Stomach (tissue), 8 donors: ENCODE measurements at regions not wholly inside any gene's neighbourhood (a gene's known extent, or its start where the extent isn't known, plus 50 kb on each side); places are given as distances from the start of the nearest gene placed in this dataset.

ENCODE experiments used
- DNase-seq, 2 donors: peaks; one replicate each; pipeline versions ENCODE4 v3.0.0 to v3.0.0-alpha.2; 2013 to 2019
- H3K27ac ChIP-seq, 5 donors: fragments of 200-600 bp in 4 of 5; sonication (generic) in 4 of 5; one replicate each; pipeline ENCODE4 v1.5.1; 2013 to 2019; ENCODE audit warnings: mild to moderate bottlenecking in 1 of 5, moderate library complexity in 1 of 5
- H3K27me3 ChIP-seq, 3 donors: fragments of 200-600 bp; sonication (generic); one replicate each; pipeline ENCODE4 v1.5.1; 2017 to 2019; ENCODE audit warnings: mixed run types in 1 of 3
- H3K36me3 ChIP-seq, 4 donors: fragments of 200-600 bp; sonication (generic); 1 replicate in 3 of 4; 2 replicates in 1 of 4; pipeline ENCODE4 v1.5.1; 2016 to 2019
- H3K4me1 ChIP-seq, 4 donors: fragments of 200-600 bp; sonication (generic); one replicate each; pipeline ENCODE4 v1.5.1; 2016 to 2019
- H3K4me3 ChIP-seq, 4 donors: fragments of 200-600 bp; sonication (generic) in 3 of 4; one replicate each; pipeline ENCODE4 v1.5.1; 2016 to 2019; ENCODE audit warnings: mild to moderate bottlenecking in 1 of 4
- H3K9me3 ChIP-seq, 4 donors: fragments of 200-600 bp; sonication (generic); one replicate each; pipeline ENCODE4 v1.5.1; 2016 to 2019
- EP300 ChIP-seq: sonication (generic); formaldehyde crosslinking; IDR thresholded peaks from one replicate; pipeline ENCODE4 v1.6.1; 2017; ENCODE audit warnings: antibody characterized with exemption
- POLR2A ChIP-seq, 4 donors: fragments of 450-650 bp; IDR thresholded peaks; one replicate each; pipeline ENCODE4 v1.6.1; 2016; ENCODE audit warnings: antibody characterized with exemption in 4 of 4, control low read depth in 2 of 4, mild to moderate bottlenecking in 1 of 4, moderate library complexity in 1 of 4
- POLR2AphosphoS5 ChIP-seq, 3 donors: sonication (generic); formaldehyde crosslinking; IDR thresholded peaks; one replicate each; pipeline ENCODE4 v1.6.1; 2016; ENCODE audit warnings: antibody characterized with exemption in 3 of 3
- WGBS, 5 donors: extraction: QIAGEN DNeasy Blood & Tissue Kit in 3 of 5; methylation state at CpG; one replicate each; pipeline versions ENCODE4 v1.1.5 to v1.1.7; 2013 to 2018; 5-methylcytosine and 5-hydroxymethylcytosine counted together
- intact Hi-C: fragments of 100-400 bp; cut with DNase I; formaldehyde crosslinking; loops from one replicate; pipeline ENCODE4 v1.15.1; 2023; ENCODE audit warnings: low total_unique reads
- TF ChIP-seq, protein P1 (sequence below), 7 experiments: fragments of 450-650 bp in 4 of 7; fragments of 200-600 bp in 3 of 7; sonication (generic) in 3 of 7; IDR thresholded peaks; one replicate each; pipeline ENCODE4 v1.5.1; 2016 to 2019; ENCODE audit warnings: antibody characterized with exemption in 7 of 7, control low read depth in 2 of 7, mild to moderate bottlenecking in 1 of 7
- donor health status: healthy with polysubstance abuse.
- donor health status: Bipolar disorder and iron deficiency.
- donor health status: healthy.

DNA sequence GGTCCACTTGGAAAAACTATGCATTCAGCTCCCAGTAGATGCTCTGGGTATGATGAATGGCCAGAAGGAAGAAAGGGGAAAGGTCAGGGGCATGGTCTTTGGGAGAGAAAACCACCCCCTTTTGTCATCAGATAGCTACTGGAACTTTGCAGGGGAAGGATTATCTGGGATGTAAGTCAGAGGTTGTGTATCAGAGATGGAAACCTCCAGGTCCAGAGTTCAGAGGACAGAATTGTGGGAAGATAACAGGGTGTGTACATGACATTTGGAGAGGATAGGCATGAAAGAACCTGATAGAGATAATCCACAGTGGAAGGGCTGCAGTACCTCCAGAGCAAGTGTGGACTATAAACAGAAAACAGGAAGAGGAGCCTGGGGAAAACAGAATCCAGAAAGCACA is 262.7 kb downstream of the SPRY1 start:
- DNase-seq, result no peak
- Histone ChIP-seq H3K36me3 (no peaks in the 10 kb centered on the region), H3K27ac (no peak overlapping the region), H3K4me3 (no peak overlapping the region), H3K4me1 (no peaks in the 10 kb centered on the region), H3K9me3 (peaks cover 0 to 7% (median 3%) of the 10 kb centered on the region in 4 donors), H3K27me3 (no peaks in the 10 kb centered on the region)
- intact Hi-C loops, result no loop called here
- no peak for TF ChIP-seq POLR2AphosphoS5 (IDR thresholded peaks at IDR 0.05)

DNA sequence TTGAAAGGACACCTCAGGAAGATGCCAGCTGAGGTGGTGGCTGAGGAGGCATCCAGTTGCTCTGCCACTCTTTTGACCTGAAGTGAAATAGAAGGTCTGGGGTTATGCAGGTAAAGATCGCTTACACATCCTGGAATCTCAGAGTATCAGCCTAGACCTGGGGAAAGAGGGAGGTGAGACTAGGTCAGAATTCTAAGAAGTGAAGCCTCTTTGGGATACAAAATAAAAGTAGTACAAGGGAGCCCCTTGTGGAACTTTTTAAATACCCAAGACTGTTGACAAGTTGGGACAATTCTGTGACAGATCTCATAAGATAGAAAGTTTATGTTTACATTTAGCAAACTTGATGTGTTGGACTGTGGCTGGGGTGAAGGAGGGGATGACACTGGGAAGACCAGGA is 263.1 kb downstream of the SPRY1 start:
- peak in 1 of 2 donors; percentile 42 for DNase-seq
- Histone ChIP-seq H3K9me3 (peaks cover 0 to 7% (median 3%) of the 10 kb centered on the region in 4 donors), H3K36me3 (no peaks in the 10 kb centered on the region), H3K27me3 (no peaks in the 10 kb centered on the region), H3K4me3 (no peak overlapping the region), H3K4me1 (no peaks in the 10 kb centered on the region), H3K27ac (no peak overlapping the region)
- WGBS, 5 donors, result 70 to 86% (median 75%) methylated on average over 1 of the region's 1 CpG
- TF ChIP-seq, protein P1, sequence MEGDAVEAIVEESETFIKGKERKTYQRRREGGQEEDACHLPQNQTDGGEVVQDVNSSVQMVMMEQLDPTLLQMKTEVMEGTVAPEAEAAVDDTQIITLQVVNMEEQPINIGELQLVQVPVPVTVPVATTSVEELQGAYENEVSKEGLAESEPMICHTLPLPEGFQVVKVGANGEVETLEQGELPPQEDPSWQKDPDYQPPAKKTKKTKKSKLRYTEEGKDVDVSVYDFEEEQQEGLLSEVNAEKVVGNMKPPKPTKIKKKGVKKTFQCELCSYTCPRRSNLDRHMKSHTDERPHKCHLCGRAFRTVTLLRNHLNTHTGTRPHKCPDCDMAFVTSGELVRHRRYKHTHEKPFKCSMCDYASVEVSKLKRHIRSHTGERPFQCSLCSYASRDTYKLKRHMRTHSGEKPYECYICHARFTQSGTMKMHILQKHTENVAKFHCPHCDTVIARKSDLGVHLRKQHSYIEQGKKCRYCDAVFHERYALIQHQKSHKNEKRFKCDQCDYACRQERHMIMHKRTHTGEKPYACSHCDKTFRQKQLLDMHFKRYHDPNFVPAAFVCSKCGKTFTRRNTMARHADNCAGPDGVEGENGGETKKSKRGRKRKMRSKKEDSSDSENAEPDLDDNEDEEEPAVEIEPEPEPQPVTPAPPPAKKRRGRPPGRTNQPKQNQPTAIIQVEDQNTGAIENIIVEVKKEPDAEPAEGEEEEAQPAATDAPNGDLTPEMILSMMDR (IDR thresholded peaks at IDR 0.05), result peak in 3 of 7 experiments; percentile 7 to 39 (median 19)
- no peak for TF ChIP-seq EP300
- intact Hi-C loops, result loop anchor here (10.0 kb wide), 1 partner anchor 275 kb away; no protein-coding TSS in a partner anchor

DNA sequence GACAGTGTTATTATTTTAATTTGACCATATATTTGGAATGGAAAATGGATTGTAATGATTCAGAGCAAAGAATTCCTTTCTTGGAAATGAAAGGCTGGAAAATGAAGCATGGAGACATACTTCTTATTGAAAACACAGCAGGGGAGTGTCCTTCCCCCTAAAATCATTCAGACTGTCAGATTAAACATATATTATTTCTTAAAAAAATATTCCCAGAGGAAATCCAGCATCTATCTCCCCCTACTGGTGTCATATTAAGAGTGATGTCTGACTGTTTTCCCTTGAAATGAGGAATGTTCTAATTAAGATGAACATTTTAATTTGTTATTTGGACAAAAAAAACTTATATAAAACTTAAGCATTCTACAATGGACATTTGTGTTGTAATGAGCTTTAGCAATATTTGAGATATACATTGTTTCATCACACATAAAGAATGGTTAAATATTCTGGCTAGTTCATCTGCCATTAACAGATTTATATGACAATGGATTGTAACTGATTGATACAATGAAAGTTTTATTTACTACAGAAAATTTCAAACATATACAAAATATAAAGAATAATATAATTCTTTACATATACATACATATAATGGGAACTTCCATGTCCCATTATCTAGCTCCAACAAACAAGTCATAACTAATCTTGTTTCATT is 264.6 kb downstream of the SPRY1 start:
- Histone ChIP-seq H3K27ac (no peak overlapping the region), H3K36me3 (no peaks in the 10 kb centered on the region), H3K9me3 (peaks cover 0 to 6% (median 3%) of the 10 kb centered on the region in 4 donors), H3K27me3 (no peaks in the 10 kb centered on the region), H3K4me3 (no peak overlapping the region), H3K4me1 (no peaks in the 10 kb centered on the region)
- DNase-seq, result no peak
- TF ChIP-seq, protein P1 (IDR thresholded peaks at IDR 0.05), result peak in 5 of 7 experiments; percentile 12 to 58 (median 45)
- TF ChIP-seq POLR2AphosphoS5 (IDR thresholded peaks at IDR 0.05), result no peak
- intact Hi-C loops, result loop anchor here (10.0 kb wide), 1 partner anchor 276 kb away; no protein-coding TSS in a partner anchor

DNA sequence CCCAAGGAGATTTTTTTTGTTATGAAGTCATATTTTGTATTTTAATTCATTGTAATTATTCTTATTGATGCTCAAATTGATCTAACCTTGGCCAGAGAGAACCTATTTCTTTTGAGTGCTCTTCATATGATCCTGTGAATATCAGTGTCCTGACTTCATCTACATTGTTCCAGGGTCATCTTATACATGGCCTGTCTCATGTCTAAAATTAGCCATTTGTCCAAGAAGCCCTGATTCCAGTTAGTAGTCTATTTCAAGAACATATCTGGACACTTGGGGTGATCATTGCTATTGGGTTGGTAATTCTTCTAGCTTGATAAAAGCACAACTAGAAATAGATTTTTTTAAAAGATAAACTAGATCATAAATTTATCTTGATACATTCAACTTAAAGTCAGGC is 266.2 kb downstream of the SPRY1 start:
- TF ChIP-seq POLR2AphosphoS5 (IDR thresholded peaks at IDR 0.05), result no peak
- TF ChIP-seq POLR2A (IDR thresholded peaks at IDR 0.05), result no peak
- TF ChIP-seq, protein P1 (IDR thresholded peaks at IDR 0.05), result no peak
- no peak for TF ChIP-seq EP300
- H3K4me1 ChIP-seq, result no peaks in the 10 kb centered on the region
- no peak for DNase-seq
- intact Hi-C loops, result loop anchor here (10.0 kb wide), 1 partner anchor 278 kb away; no protein-coding TSS in a partner anchor
- no peaks in the 10 kb centered on the region for H3K9me3 ChIP-seq
- no peaks in the 10 kb centered on the region for H3K27me3 ChIP-seq
- H3K27ac ChIP-seq, result no peak overlapping the region
- H3K4me3 ChIP-seq, result no peak overlapping the region
- no peaks in the 10 kb centered on the region for H3K36me3 ChIP-seq

DNA sequence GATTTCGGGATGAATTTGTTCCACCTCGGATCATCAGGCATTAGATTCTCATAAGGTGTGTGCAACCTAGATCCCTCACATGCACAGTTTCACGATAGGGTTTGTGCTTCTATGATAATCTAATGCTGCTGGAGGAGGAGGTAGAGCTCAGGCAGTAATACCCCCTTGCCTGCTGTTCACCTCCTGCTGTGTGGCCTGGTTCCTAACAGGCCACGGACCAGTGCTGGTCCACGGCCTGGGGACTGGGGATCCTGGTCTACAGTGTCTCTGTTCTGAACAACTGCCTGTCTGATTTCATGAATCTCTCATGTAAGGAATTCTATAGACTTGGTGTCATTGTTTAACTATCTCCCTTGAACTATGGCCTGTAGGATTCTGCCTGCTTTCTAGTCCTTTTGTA is 269.9 kb downstream of the SPRY1 start:
- Histone ChIP-seq H3K27ac (no peak overlapping the region), H3K36me3 (no peaks in the 10 kb centered on the region), H3K9me3 (no peaks in the 10 kb centered on the region), H3K4me3 (no peak overlapping the region), H3K27me3 (no peaks in the 10 kb centered on the region), H3K4me1 (no peaks in the 10 kb centered on the region)
- intact Hi-C loops, result loop anchor here (10.0 kb wide), 1 partner anchor 282 kb away; no protein-coding TSS in a partner anchor
- WGBS, 5 donors, result 92 to 97% (median 96%) methylated on average over 5 of the region's 5 CpGs
- TF ChIP-seq POLR2A (IDR thresholded peaks at IDR 0.05) (no peak), POLR2AphosphoS5 (IDR thresholded peaks at IDR 0.05) (no peak)
- TF ChIP-seq, protein P1 (IDR thresholded peaks at IDR 0.05), result no peak
- DNase-seq, result no peak
